ENCODE measurements at regions not wholly inside any gene's neighbourhood (a gene's known extent, or its start where the extent isn't known, plus 50 kb on each side); places are given as distances from the start of the nearest gene placed in this dataset.

GRCh38 chr13:22195726-22196125, 524.9 kb downstream of the FGF9 start:
- TF ChIP-seq CTCF (conservative IDR thresholded peaks at IDR 0.05; ENCODE audit: low read depth in 2 of 2) (no peak), REST (IDR thresholded peaks at IDR 0.05; ENCODE audit: unreplicated experiment) (no peak), EZH2phosphoT487 (IDR thresholded peaks at IDR 0.05; ENCODE audit: unreplicated experiment) (no peak), POLR2AphosphoS5 (IDR thresholded peaks at IDR 0.05; ENCODE audit: low read depth) (no peak), ETS1 (IDR thresholded peaks at IDR 0.05) (no peak), ZNF331 (CRISPR knock-in tag; IDR thresholded peaks at IDR 0.05; ENCODE audit: low read depth) (no peak), EZH2 (IDR thresholded peaks at IDR 0.05; ENCODE audit: low read depth, unreplicated experiment) (no peak)

All from GM23338 (cell line).